ENCODE measurements at regions not wholly inside any gene's neighbourhood (a gene's known extent, or its start where the extent isn't known, plus 50 kb on each side); places are given as distances from the start of the nearest gene placed in this dataset.

DNA sequence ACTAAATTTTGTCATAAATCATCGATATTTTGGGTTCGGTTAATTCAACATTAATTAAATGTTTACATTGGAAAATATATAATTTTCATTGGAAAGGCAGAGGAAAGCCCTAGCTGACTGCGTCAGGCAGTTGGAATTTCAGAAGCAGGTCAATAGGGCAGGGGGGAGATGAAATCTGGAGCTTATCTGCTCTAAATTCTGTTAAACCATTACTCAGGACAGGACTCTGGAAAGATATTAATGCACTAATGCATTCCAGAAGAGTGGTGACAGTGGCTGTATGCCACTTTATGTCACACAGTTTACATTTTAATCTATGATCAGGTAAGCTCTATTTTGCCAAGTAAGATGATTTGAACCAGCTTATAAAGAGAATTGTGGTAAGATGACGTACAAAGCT lies 153.0 kb upstream of the B3GALT2 start:
- BruUV-seq (replicated peaks): no TSS peak
- Mint-ChIP-seq H3K27me3 (ENCODE audit: insufficient read depth, unreplicated experiment) (no peaks in the 10 kb centered on the region), H3K27ac (ENCODE audit: unreplicated experiment) (no peak overlapping the region), H3K9me3 (ENCODE audit: unreplicated experiment) (peaks cover 7% of the 10 kb centered on the region), H3K4me1 (ENCODE audit: low read depth, unreplicated experiment) (peaks cover 6% of the 10 kb centered on the region), H3K4me3 (ENCODE audit: unreplicated experiment) (no peak overlapping the region), H3K36me3 (ENCODE audit: insufficient read depth, unreplicated experiment) (peaks cover 4% of the 10 kb centered on the region)
- ChIA-PET CTCF (no interaction called here), POLR2A (no interaction called here)
- TF ChIP-seq, protein P1, sequence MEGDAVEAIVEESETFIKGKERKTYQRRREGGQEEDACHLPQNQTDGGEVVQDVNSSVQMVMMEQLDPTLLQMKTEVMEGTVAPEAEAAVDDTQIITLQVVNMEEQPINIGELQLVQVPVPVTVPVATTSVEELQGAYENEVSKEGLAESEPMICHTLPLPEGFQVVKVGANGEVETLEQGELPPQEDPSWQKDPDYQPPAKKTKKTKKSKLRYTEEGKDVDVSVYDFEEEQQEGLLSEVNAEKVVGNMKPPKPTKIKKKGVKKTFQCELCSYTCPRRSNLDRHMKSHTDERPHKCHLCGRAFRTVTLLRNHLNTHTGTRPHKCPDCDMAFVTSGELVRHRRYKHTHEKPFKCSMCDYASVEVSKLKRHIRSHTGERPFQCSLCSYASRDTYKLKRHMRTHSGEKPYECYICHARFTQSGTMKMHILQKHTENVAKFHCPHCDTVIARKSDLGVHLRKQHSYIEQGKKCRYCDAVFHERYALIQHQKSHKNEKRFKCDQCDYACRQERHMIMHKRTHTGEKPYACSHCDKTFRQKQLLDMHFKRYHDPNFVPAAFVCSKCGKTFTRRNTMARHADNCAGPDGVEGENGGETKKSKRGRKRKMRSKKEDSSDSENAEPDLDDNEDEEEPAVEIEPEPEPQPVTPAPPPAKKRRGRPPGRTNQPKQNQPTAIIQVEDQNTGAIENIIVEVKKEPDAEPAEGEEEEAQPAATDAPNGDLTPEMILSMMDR (IDR thresholded peaks at IDR 0.05; ENCODE audit: insufficient read depth in 1 of 2, low read depth in 1 of 2, low read length in 1 of 2, severe bottlenecking in 1 of 2, unreplicated experiment in 1 of 2): no peak
- Histone ChIP-seq H3K27me3 (replicated peaks; ENCODE audit: control insufficient read depth, insufficient read depth, low read length) (no peaks in the 10 kb centered on the region), H3K4me3 (ENCODE audit: low read depth, low read length) (no peak overlapping the region), H3K36me3 (ENCODE audit: control insufficient read depth, insufficient read depth, low read length) (no peaks in the 10 kb centered on the region), H3K9me3 (no peaks in the 10 kb centered on the region), H3K4me1 (peaks cover 28% of the 10 kb centered on the region)
- DNase-seq: peak; percentile 10 to 40
- intact Hi-C loops (cut with micrococcal nuclease; ENCODE audit: unreplicated experiment): no loop called here

DNA sequence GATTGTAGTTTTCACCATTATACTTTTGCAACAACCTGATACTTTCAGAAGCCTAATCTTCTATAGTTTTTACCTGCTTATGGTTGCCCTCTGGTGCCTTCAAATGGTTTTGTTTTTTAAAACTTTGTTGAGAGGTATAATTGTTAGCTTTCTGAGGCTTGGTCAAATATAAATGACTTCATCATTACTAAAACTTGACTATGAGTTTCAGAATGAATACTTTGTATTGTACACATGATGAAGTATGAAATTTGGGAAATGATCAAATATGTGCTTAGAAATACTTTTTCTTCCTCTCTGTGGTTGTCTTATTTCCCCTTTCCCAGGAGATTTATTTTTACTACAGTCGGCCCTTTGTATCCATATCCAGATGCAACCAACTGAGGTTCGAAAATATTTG lies 151.8 kb upstream of the B3GALT2 start:
- Mint-ChIP-seq H3K36me3 (ENCODE audit: insufficient read depth, unreplicated experiment) (peaks cover 5% of the 10 kb centered on the region), H3K27me3 (ENCODE audit: insufficient read depth, unreplicated experiment) (no peaks in the 10 kb centered on the region), H3K4me1 (ENCODE audit: low read depth, unreplicated experiment) (peaks cover 6% of the 10 kb centered on the region), H3K27ac (ENCODE audit: unreplicated experiment) (no peak overlapping the region), H3K4me3 (ENCODE audit: unreplicated experiment) (no peak overlapping the region), H3K9me3 (ENCODE audit: unreplicated experiment) (peaks cover 16% of the 10 kb centered on the region)
- BruUV-seq (replicated peaks): no TSS peak
- CTCF ChIA-PET: no interaction called here
- Histone ChIP-seq H3K9me3 (peaks cover 4% of the 10 kb centered on the region; the same call in 1 of the 2 replicates), H3K36me3 (ENCODE audit: control insufficient read depth, insufficient read depth, low read length) (no peaks in the 10 kb centered on the region), H3K4me3 (ENCODE audit: low read depth, low read length) (no peak overlapping the region), H3K4me1 (peaks cover 28% of the 10 kb centered on the region), H3K27me3 (replicated peaks; ENCODE audit: control insufficient read depth, insufficient read depth, low read length) (no peaks in the 10 kb centered on the region)
- intact Hi-C loops (cut with micrococcal nuclease; ENCODE audit: unreplicated experiment): loop anchor here (1.0 kb wide), 2 partner anchors 148 to 155 kb away; no protein-coding TSS in a partner anchor
- TF ChIP-seq, protein P1 (IDR thresholded peaks at IDR 0.05; ENCODE audit: insufficient read depth in 1 of 2, low read depth in 1 of 2, low read length in 1 of 2, severe bottlenecking in 1 of 2, unreplicated experiment in 1 of 2): peak; percentile 9 to 18
- DNase-seq: no peak
- POLR2A ChIA-PET: no interaction called here

DNA sequence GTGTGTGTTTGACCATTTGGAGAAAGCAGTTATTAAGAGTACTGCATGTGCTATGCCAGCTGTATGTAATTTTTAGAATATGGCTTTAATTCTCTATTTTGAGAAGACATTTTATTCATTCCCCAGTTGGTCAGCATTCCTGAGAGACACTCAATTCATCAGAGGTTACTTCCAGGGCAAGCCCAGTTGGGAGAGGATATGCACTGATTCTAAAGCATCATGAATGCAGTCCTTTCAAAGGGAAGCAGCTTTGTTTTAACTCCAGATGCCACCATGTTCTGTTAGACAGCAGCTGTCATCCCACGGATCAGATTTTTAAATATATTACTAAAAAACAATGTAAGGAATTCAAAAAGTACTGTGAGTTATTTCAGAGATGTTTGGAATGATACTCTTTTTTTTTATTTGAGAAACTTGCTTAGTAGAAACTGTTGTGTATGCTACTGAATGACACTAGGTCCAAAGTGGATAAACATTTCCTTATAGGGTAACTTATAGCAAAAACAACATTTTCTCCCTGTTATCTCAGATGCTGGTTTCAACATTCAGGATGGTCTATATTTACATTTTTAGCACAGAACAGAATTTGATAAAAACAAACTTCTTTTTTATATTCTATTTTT lies 149.5 kb upstream of the B3GALT2 start:
- Mint-ChIP-seq H3K9me3 (ENCODE audit: unreplicated experiment) (peaks cover 39% of the 10 kb centered on the region), H3K4me1 (ENCODE audit: low read depth, unreplicated experiment) (no peaks in the 10 kb centered on the region), H3K27me3 (ENCODE audit: insufficient read depth, unreplicated experiment) (no peaks in the 10 kb centered on the region), H3K36me3 (ENCODE audit: insufficient read depth, unreplicated experiment) (peaks cover 5% of the 10 kb centered on the region), H3K4me3 (ENCODE audit: unreplicated experiment) (no peak overlapping the region), H3K27ac (ENCODE audit: unreplicated experiment) (no peak overlapping the region)
- CTCF ChIA-PET: no interaction called here
- TF ChIP-seq, protein P1 (IDR thresholded peaks at IDR 0.05; ENCODE audit: insufficient read depth in 1 of 2, low read depth in 1 of 2, low read length in 1 of 2, severe bottlenecking in 1 of 2, unreplicated experiment in 1 of 2): no peak
- H3K4me3 ChIP-seq (ENCODE audit: low read depth, low read length): no peak overlapping the region
- H3K4me1 ChIP-seq: peaks cover 28% of the 10 kb centered on the region
- POLR2A ChIA-PET: no interaction called here
- H3K36me3 ChIP-seq (ENCODE audit: control insufficient read depth, insufficient read depth, low read length): no peaks in the 10 kb centered on the region
- no TSS peak for BruUV-seq (replicated peaks)
- intact Hi-C loops (cut with micrococcal nuclease; ENCODE audit: unreplicated experiment): no loop called here
- no peak for DNase-seq
- no peaks in the 10 kb centered on the region for H3K27me3 ChIP-seq (replicated peaks; ENCODE audit: control insufficient read depth, insufficient read depth, low read length)
- H3K9me3 ChIP-seq: peaks cover 10% of the 10 kb centered on the region; the same call in 1 of the 2 replicates
